ENCODE measurements at regions not wholly inside any gene's neighbourhood (a gene's known extent, or its start where the extent isn't known, plus 50 kb on each side); places are given as distances from the start of the nearest gene placed in this dataset.

DNA sequence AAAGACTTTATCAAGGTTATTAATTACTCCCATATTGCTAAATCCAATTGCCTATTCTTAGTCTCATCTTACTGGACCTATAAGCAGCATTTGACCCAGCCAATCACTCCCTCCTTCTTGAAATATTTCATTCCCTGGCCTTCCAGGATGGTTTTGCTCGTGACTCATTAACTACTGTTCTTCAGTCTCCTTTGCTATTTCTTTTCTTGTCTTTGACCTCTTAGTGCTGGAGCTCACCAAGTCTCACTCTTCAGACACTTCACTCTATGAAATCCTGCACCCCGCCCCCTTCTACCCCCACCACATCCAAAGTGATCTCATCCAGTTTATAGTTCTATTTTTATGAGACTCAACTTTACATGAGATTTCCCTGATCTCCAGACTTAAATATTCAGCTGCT, 803.1 kb upstream of the WWC1 start:
- Histone ChIP-seq H3K27me3 (no peaks in the 10 kb centered on the region), H3K9me2 (replicated peaks; ENCODE audit: insufficient read depth) (no peaks in the 10 kb centered on the region), H3K4me2 (no peak overlapping the region), H4K20me1 (ENCODE audit: insufficient read depth, poor library complexity, severe bottlenecking) (no peaks in the 10 kb centered on the region), H2AFZ (no peak overlapping the region), H3K79me2 (no peaks in the 10 kb centered on the region), H3K4me1 (ENCODE audit: insufficient read depth) (no peaks in the 10 kb centered on the region), H3K4me3 (no peak overlapping the region), H3K36me3 (replicated peaks; ENCODE audit: insufficient read depth, low read depth) (no peaks in the 10 kb centered on the region), H3K27ac (no peak overlapping the region), H3K9me3 (ENCODE audit: low read depth) (no peaks in the 10 kb centered on the region)
- TF ChIP-seq CTCF (IDR thresholded peaks at IDR 0.05; ENCODE audit: poor library complexity): no peak
- TF ChIP-seq EZH2phosphoT487 (IDR thresholded peaks at IDR 0.05; ENCODE audit: low read depth, severe bottlenecking, unreplicated experiment): no peak
- no peak for DNase-seq (ENCODE audit: low spot score)
- WGBS (ENCODE audit: low lambda C conversion rate, missing lambda C conversion rate): 90% methylated on average over 2 of the region's 2 CpGs

DNA sequence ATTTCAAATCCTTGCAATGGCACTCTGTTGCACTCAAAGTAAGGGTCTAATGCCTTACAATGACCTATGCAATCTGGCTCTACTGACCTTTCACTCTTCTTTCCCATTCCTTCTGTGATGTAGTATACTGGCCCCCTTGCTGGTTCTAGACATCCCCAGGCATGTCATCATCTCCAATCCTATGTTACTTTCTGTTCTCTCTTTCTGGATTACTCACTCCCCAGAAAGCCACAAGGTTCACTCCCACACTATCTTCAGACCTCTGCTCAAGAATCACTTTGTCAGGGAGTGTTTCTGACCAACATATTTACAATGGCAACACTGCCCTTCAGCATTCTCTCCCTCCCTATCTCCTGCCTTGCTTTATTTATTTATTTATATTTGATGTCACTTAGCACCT, 802.2 kb upstream of the WWC1 start:
- Histone ChIP-seq H3K79me2 (no peaks in the 10 kb centered on the region), H3K27ac (no peak overlapping the region), H2AFZ (no peak overlapping the region), H3K4me2 (no peak overlapping the region), H3K4me3 (no peak overlapping the region), H3K9me2 (replicated peaks; ENCODE audit: insufficient read depth) (no peaks in the 10 kb centered on the region), H4K20me1 (ENCODE audit: insufficient read depth, poor library complexity, severe bottlenecking) (no peaks in the 10 kb centered on the region), H3K27me3 (no peaks in the 10 kb centered on the region), H3K4me1 (ENCODE audit: insufficient read depth) (no peaks in the 10 kb centered on the region), H3K9me3 (ENCODE audit: low read depth) (no peaks in the 10 kb centered on the region), H3K36me3 (replicated peaks; ENCODE audit: insufficient read depth, low read depth) (no peaks in the 10 kb centered on the region)
- DNase-seq (ENCODE audit: low spot score): no peak
- no peak for TF ChIP-seq EZH2phosphoT487 (IDR thresholded peaks at IDR 0.05; ENCODE audit: low read depth, severe bottlenecking, unreplicated experiment)
- no peak for TF ChIP-seq EZH2 (IDR thresholded peaks at IDR 0.05; ENCODE audit: borderline replicate concordance)
- TF ChIP-seq CTCF (IDR thresholded peaks at IDR 0.05; ENCODE audit: poor library complexity): no peak

GRCh38 chr5:167503926-167504720, 787.3 kb upstream of the WWC1 start:
- Histone ChIP-seq H3K27ac (no peak overlapping the region), H3K79me2 (no peaks in the 10 kb centered on the region), H3K27me3 (no peaks in the 10 kb centered on the region), H3K9me2 (replicated peaks; ENCODE audit: insufficient read depth) (no peaks in the 10 kb centered on the region), H3K9me3 (ENCODE audit: low read depth) (no peaks in the 10 kb centered on the region), H2AFZ (no peak overlapping the region), H3K36me3 (replicated peaks; ENCODE audit: insufficient read depth, low read depth) (no peaks in the 10 kb centered on the region), H3K4me3 (no peak overlapping the region), H3K4me2 (no peak overlapping the region), H3K4me1 (ENCODE audit: insufficient read depth) (no peaks in the 10 kb centered on the region), H4K20me1 (ENCODE audit: insufficient read depth, poor library complexity, severe bottlenecking) (no peaks in the 10 kb centered on the region)
- 79% methylated on average over 5 of the region's 5 CpGs for WGBS (ENCODE audit: low lambda C conversion rate, missing lambda C conversion rate)
- no peak for DNase-seq (ENCODE audit: low spot score)
- TF ChIP-seq EZH2 (IDR thresholded peaks at IDR 0.05; ENCODE audit: borderline replicate concordance) (no peak), EZH2phosphoT487 (IDR thresholded peaks at IDR 0.05; ENCODE audit: low read depth, severe bottlenecking, unreplicated experiment) (no peak), CTCF (IDR thresholded peaks at IDR 0.05; ENCODE audit: poor library complexity) (no peak)

All from hepatocyte (in vitro differentiated cells).